NT2/D1 (cell line): ENCODE measurements at regions not wholly inside any gene's neighbourhood (a gene's known extent, or its start where the extent isn't known, plus 50 kb on each side); places are given as distances from the start of the nearest gene placed in this dataset.

Experiments used
- DNase-seq: peaks from one replicate; pipeline ENCODE4 v3.0.0-alpha.2; 2011; ENCODE audit warnings: low read depth, low spot score
- H3K27me3 ChIP-seq: 2 replicates; pipeline ENCODE4 v1.6.0; 2011; ENCODE audit warnings: mild to moderate bottlenecking; ENCODE audit not compliant: insufficient read length, insufficient read depth
- H3K36me3 ChIP-seq: 2 replicates; pipeline ENCODE4 v1.6.1; 2011; ENCODE audit warnings: mild to moderate bottlenecking, low read length, mixed read lengths; ENCODE audit not compliant: insufficient read depth, insufficient read length
- H3K4me1 ChIP-seq: 2 replicates; pipeline ENCODE4 v1.5.1; 2011; ENCODE audit not compliant: insufficient read depth, insufficient read length
- H3K4me3 ChIP-seq: 2 replicates; pipeline ENCODE4 v1.5.1; 2011; ENCODE audit warnings: low read depth; ENCODE audit not compliant: insufficient read length
- H3K9ac ChIP-seq: 2 replicates; pipeline ENCODE4 v1.6.0; 2011; ENCODE audit warnings: low read depth; ENCODE audit not compliant: insufficient read length
- H3K9me3 ChIP-seq: 2 replicates; pipeline ENCODE4 v1.5.1; 2011; ENCODE audit warnings: mild to moderate bottlenecking, low read length; ENCODE audit not compliant: insufficient read depth
- SUZ12 ChIP-seq: IDR thresholded peaks from 2 replicates; pipeline ENCODE4 v1.6.1; 2011; ENCODE audit not compliant: insufficient read length, insufficient read depth; ENCODE audit errors: extremely low read depth
- YY1 ChIP-seq: IDR thresholded peaks from 2 replicates; pipeline ENCODE4 v1.6.1; 2011; ENCODE audit not compliant: insufficient read length, insufficient read depth
- ZNF274 ChIP-seq: IDR thresholded peaks from 2 replicates; pipeline ENCODE4 v1.6.1; 2011; ENCODE audit warnings: mild to moderate bottlenecking, low read depth, low read length

DNA sequence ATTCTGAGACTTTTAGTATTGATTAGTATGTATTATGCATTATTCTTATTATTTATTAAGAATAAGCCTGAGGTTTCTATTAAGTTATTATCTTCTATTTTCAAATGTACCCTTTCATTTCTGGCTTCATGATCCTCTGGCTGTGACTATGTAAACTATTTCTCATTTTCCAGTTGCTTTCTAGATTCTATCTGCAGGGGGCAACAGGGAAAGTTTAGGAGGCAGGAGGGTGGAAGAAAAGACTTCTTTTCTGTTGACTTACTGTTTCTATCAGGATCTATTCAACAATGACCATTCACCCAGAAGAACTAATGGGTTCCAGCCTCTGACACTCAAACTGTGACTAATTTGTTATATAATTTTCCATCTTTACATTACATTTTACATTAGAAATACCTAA, 653.4 kb upstream of the FSHR start:
- H3K4me3 ChIP-seq, result no peak overlapping the region
- no peaks in the 10 kb centered on the region for H3K27me3 ChIP-seq
- no peak overlapping the region for H3K9ac ChIP-seq
- H3K4me1 ChIP-seq, result no peaks in the 10 kb centered on the region
- H3K36me3 ChIP-seq, result no peaks in the 10 kb centered on the region
- TF ChIP-seq ZNF274 (no peak), SUZ12 (no peak), YY1 (no peak)
- DNase-seq, result no peak
- no peaks in the 10 kb centered on the region for H3K9me3 ChIP-seq

DNA sequence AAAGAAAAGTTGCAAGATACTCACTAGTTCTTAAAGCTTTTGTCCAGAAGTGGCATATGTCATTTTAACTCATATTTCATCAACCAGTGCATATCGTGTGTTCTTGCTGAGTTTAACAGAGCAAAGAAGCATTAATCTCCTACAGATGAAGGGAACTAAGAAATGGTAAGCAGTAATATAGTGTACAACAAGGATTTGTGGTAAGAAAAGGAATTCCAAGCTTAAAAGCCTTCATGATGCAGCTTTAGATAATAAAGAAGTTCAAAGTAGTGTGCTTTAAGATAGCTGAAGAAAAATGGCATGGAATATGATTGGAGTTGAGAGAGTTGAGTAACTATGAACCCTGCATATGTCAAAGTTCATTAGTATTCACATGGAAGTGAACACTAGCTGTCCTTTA, 649.8 kb upstream of the FSHR start:
- no peak overlapping the region for H3K4me3 ChIP-seq
- H3K36me3 ChIP-seq, result no peaks in the 10 kb centered on the region
- DNase-seq, result no peak
- no peaks in the 10 kb centered on the region for H3K27me3 ChIP-seq
- 0 out of 2 replicates have a peak, but pooled peaks cover 7% of the 10 kb centered on the region for H3K9me3 ChIP-seq
- no peak overlapping the region for H3K9ac ChIP-seq
- no peaks in the 10 kb centered on the region for H3K4me1 ChIP-seq
- no peak for TF ChIP-seq SUZ12
- TF ChIP-seq ZNF274, result no peak
- TF ChIP-seq YY1, result no peak

DNA sequence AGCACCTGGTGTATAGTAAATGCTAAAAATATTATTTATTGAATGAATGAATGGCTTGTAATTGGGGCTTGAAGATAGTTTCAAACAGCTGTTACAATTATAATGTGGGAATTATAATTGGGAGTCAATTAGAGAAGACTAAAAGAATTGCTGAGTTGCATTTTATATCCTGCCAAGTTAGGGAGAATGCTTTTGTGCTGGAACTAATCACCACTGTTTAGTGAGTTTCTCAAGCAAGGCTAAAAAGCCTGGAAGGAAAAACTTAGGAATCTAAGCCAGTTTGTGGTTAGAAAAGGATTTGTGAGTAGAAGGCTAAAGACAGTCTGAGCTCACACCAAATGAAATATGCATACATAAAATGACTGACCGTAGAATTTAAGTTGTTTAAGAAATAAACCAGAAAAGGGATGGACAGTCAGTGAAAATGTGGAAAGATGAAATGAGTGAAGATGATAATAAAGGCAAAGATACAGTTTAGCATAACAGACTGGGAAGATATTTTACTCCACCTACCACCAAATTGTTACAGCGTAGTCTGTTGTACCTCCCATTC, 647.7 kb upstream of the FSHR start:
- no peak overlapping the region for H3K9ac ChIP-seq
- H3K4me1 ChIP-seq, result no peaks in the 10 kb centered on the region
- H3K4me3 ChIP-seq, result no peak overlapping the region
- H3K27me3 ChIP-seq, result no peaks in the 10 kb centered on the region
- H3K36me3 ChIP-seq, result no peaks in the 10 kb centered on the region
- DNase-seq, result no peak
- 0 out of 2 replicates have a peak, but pooled peaks cover 7% of the 10 kb centered on the region for H3K9me3 ChIP-seq
- TF ChIP-seq ZNF274 (no peak), SUZ12 (no peak), YY1 (no peak)

DNA sequence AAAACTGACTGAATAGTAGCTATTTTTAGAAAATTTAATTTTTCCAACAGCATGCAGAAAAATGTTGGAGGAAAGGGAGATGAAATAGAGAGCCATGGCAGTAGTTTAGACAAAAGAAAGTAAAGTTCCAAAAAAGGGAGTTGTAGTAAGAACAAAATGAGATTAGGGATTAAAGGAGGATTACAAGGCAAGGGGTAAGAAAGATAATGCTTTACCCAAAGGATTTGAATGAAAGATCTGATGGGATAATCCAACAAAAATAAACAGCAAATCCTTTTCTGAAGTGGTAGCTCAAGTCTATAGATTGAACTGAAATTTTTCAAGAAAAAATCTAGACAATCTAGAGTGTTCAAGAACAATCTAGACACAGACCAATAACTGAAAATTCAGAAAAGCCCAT, 644.3 kb upstream of the FSHR start:
- 0 out of 2 replicates have a peak, but pooled peaks cover 7% of the 10 kb centered on the region for H3K9me3 ChIP-seq
- no peak overlapping the region for H3K9ac ChIP-seq
- TF ChIP-seq ZNF274 (no peak), YY1 (no peak), SUZ12 (no peak)

DNA sequence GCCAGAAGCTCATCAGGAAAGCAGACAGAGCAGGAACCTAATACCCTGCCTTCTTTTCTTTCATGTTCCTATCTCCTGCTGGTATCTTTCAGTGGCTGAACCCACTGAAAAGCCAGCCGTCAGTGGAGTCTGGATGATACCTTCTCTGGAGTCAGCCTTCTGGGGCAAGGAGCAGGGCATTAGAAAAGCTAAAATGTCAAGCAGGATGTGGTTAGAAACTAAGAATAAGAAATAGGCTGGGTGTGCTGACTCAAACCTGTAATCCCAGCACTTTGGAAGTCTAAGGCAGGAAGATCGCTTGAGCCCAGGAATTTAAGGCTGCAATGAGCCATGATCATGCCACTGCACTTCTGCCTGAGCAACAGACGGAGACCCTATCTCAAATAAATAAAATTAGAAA, 642.0 kb upstream of the FSHR start:
- Histone ChIP-seq H3K9ac (no peak overlapping the region), H3K27me3 (no peaks in the 10 kb centered on the region), H3K4me1 (no peaks in the 10 kb centered on the region), H3K9me3 (no peaks in the 10 kb centered on the region), H3K36me3 (no peaks in the 10 kb centered on the region), H3K4me3 (no peak overlapping the region)
- DNase-seq, result no peak
- TF ChIP-seq ZNF274, result no peak
- TF ChIP-seq SUZ12, result no peak
- no peak for TF ChIP-seq YY1

More for the DNA sequence above, 644.3 kb upstream of the FSHR start:
- DNase-seq, result no peak
- no peaks in the 10 kb centered on the region for H3K4me1 ChIP-seq
- no peak overlapping the region for H3K4me3 ChIP-seq
- H3K36me3 ChIP-seq, result no peaks in the 10 kb centered on the region
- no peaks in the 10 kb centered on the region for H3K27me3 ChIP-seq

DNA sequence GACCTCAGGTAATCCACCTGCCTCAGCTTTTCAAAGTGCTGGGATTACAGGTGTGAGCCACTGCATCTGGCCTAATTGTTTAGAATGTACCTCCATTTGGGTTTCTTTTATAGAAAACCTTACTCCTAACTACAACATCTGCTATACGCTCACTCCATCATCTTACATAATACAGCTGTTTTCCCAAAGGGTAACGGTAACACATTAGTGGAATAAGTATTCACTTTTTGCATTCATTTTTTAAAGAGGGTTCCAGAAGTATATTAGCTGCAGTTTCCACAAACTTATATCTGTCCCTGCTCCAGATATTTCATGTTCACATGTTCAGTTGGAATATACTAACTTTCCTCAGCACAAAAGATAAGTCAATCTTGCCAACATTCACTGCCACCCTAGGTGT, 640.1 kb upstream of the FSHR start:
- Histone ChIP-seq H3K9me3 (no peaks in the 10 kb centered on the region), H3K9ac (no peak overlapping the region), H3K4me1 (no peaks in the 10 kb centered on the region), H3K4me3 (no peak overlapping the region), H3K27me3 (no peaks in the 10 kb centered on the region), H3K36me3 (no peaks in the 10 kb centered on the region)
- TF ChIP-seq SUZ12 (no peak), YY1 (no peak), ZNF274 (no peak)
- no peak for DNase-seq

DNA sequence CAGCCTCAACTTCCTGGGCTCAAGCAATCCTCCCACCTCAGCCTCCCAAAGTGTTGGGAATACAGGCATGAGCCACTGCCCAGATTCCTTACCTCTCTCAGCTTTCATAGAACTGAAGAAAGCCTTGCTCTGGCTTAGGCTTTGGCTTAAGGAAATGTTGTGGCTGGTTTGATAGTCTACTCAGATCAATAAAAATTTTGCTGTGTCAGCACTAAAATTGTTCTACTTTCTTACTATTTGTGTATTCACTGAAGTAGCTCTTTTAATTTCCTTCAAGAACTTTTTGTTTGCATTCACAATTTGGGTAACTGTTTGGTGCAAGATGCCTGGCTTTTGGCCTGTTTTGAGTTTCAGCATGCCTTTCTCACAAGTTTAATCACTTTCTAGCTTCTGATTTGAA, 634.0 kb upstream of the FSHR start:
- no peaks in the 10 kb centered on the region for H3K27me3 ChIP-seq
- no peaks in the 10 kb centered on the region for H3K36me3 ChIP-seq
- H3K4me1 ChIP-seq, result no peaks in the 10 kb centered on the region
- no peak for DNase-seq
- no peaks in the 10 kb centered on the region for H3K9me3 ChIP-seq
- no peak for TF ChIP-seq ZNF274
- no peak for TF ChIP-seq SUZ12
- TF ChIP-seq YY1, result no peak
- H3K4me3 ChIP-seq, result no peak overlapping the region
- H3K9ac ChIP-seq, result no peak overlapping the region

DNA sequence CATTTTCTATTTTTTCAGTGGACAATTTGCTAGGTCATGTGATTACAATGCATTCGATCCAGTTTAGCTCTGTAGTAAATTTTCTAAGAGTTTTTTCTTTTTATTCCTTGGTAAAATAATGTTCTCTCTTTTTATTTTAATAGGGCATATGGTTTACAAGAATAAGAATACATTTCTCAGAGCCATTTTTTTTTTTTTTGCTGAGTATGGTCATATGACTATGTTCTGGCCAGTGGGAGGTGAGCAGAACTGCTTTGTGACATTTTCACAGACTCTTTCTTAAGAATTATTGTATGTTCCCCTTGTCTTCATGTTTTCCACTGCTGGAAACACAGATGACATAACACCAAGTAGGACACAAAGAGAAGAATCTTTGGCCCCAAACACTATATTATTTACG, 626.6 kb upstream of the FSHR start:
- Histone ChIP-seq H3K9me3 (no peaks in the 10 kb centered on the region), H3K9ac (no peak overlapping the region), H3K4me3 (no peak overlapping the region), H3K4me1 (no peaks in the 10 kb centered on the region), H3K27me3 (no peaks in the 10 kb centered on the region), H3K36me3 (no peaks in the 10 kb centered on the region)
- no peak for DNase-seq
- TF ChIP-seq SUZ12 (no peak), ZNF274 (no peak)
